RWPE2 (cell line): ENCODE measurements at regions not wholly inside any gene's neighbourhood (a gene's known extent, or its start where the extent isn't known, plus 50 kb on each side); places are given as distances from the start of the nearest gene placed in this dataset.

ENCODE experiments used
- ATAC-seq: fragments of 200-7000 bp; cut with Tn5 transposase; 3 replicates; pipeline ENCODE4 v1.9.1; 2021; ENCODE audit warnings: low read depth
- DNase-seq: peaks from one replicate; pipeline ENCODE4 v3.0.0-alpha.2; 2020; ENCODE audit warnings: low spot score
- H3K27ac ChIP-seq: fragments of 450-650 bp; 2 replicates; pipeline ENCODE4 v1.5.1; 2017; ENCODE audit warnings: mild to moderate bottlenecking; ENCODE audit not compliant: poor library complexity, severe bottlenecking
- H3K27me3 ChIP-seq: fragments of 250-450 bp; sonication (Bioruptor Pico); 2 replicates; pipeline ENCODE4 v1.5.1; 2021; ENCODE audit warnings: mild to moderate bottlenecking, moderate library complexity; ENCODE audit not compliant: insufficient read depth, poor library complexity, severe bottlenecking
- H3K36me3 ChIP-seq: fragments of 250-450 bp; sonication (Bioruptor Pico); 2 replicates; pipeline ENCODE4 v1.5.1; 2020; ENCODE audit warnings: low read depth, mild to moderate bottlenecking, moderate library complexity
- H3K4me1 ChIP-seq: fragments of 250-450 bp; sonication (Bioruptor Pico); 2 replicates; pipeline ENCODE4 v1.5.1; 2021; ENCODE audit warnings: mild to moderate bottlenecking, moderate library complexity; ENCODE audit not compliant: insufficient read depth, poor library complexity, severe bottlenecking
- H3K4me3 ChIP-seq: fragments of 250-450 bp; sonication (Bioruptor Pico); 2 replicates; pipeline ENCODE4 v1.5.1; 2021; ENCODE audit warnings: mild to moderate bottlenecking, moderate library complexity; ENCODE audit not compliant: severe bottlenecking
- H3K9me3 ChIP-seq: fragments of 250-450 bp; sonication (Bioruptor Pico); 2 replicates; pipeline ENCODE4 v1.5.1; 2021; ENCODE audit warnings: mild to moderate bottlenecking, moderate library complexity; ENCODE audit not compliant: severe bottlenecking
- CTCF ChIP-seq: fragments of 450-650 bp; IDR thresholded peaks from one replicate; pipeline ENCODE4 v1.5.1; 2017; ENCODE audit warnings: mild to moderate bottlenecking, moderate library complexity; ENCODE audit not compliant: poor library complexity, severe bottlenecking

DNA sequence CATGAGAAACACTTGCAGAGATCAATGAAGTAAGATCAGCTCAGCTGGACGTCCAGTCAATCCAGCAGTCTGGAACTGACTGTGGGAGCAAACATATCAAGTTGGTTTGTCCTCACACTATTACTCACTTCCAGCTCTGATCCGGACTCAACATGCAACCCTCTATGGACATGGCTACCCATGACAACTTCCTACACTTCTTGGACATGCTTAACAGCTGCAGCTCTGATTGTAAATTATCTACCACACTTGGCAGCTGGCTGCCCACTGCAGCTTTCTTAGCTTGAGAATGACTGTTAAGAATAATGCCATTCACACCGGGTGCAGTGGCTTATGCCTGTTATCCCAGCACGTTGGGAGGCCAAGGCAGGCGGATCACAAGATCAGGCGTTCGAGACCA lies 429.8 kb downstream of the EPHA4 start:
- Histone ChIP-seq H3K9me3 (no peaks in the 10 kb centered on the region), H3K27ac (no peak overlapping the region), H3K4me3 (no peak overlapping the region), H3K27me3 (no peaks in the 10 kb centered on the region), H3K4me1 (no peaks in the 10 kb centered on the region), H3K36me3 (no peaks in the 10 kb centered on the region)
- ATAC-seq (no peak), DNase-seq (no peak)
- no peak for TF ChIP-seq CTCF

DNA sequence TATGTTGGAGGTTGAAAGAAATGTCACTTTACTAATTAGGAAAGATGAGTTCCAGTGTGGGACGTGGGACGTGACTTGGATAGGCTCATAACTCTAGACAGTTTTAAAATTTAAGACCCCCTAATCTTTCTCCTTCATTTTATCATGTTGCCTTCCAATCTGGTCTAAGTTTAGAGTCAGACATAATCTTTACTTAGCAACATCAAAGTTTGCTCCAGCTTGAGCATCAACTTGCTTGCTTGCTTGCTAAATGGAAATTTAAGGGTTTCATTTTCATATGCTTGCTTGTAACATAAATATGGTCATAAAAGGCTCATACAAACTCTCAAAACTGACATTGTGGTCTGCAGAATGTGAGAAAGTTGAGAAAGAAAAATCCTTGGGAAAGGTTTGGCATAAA lies 428.9 kb downstream of the EPHA4 start:
- no peak for TF ChIP-seq CTCF
- H3K4me3 ChIP-seq, result no peak overlapping the region
- no peaks in the 10 kb centered on the region for H3K27me3 ChIP-seq
- no peaks in the 10 kb centered on the region for H3K9me3 ChIP-seq
- H3K27ac ChIP-seq, result no peak overlapping the region
- H3K4me1 ChIP-seq, result no peaks in the 10 kb centered on the region
- no peak for DNase-seq
- no peak for ATAC-seq
- H3K36me3 ChIP-seq, result no peaks in the 10 kb centered on the region

GRCh38 chr2:221144909-221145308 lies 427.2 kb downstream of the EPHA4 start:
- no peak for ATAC-seq
- Histone ChIP-seq H3K9me3 (no peaks in the 10 kb centered on the region), H3K27ac (no peak overlapping the region), H3K4me3 (no peak overlapping the region), H3K4me1 (no peaks in the 10 kb centered on the region), H3K36me3 (no peaks in the 10 kb centered on the region), H3K27me3 (no peaks in the 10 kb centered on the region)
- no peak for DNase-seq
- no peak for TF ChIP-seq CTCF

- no peak for TF ChIP-seq CTCF
- Histone ChIP-seq H3K4me3 (no peak overlapping the region), H3K27ac (no peak overlapping the region), H3K4me1 (no peaks in the 10 kb centered on the region), H3K27me3 (no peaks in the 10 kb centered on the region), H3K36me3 (no peaks in the 10 kb centered on the region), H3K9me3 (no peaks in the 10 kb centered on the region)
- ATAC-seq (no peak), DNase-seq (no peak)
Measured at GRCh38 chr2:221145396-221145795, 426.7 kb downstream of the EPHA4 start.

- DNase-seq, result no peak
- no peak overlapping the region for H3K27ac ChIP-seq
- H3K4me3 ChIP-seq, result no peak overlapping the region
- no peaks in the 10 kb centered on the region for H3K27me3 ChIP-seq
- H3K9me3 ChIP-seq, result no peaks in the 10 kb centered on the region
- no peaks in the 10 kb centered on the region for H3K36me3 ChIP-seq
- no peaks in the 10 kb centered on the region for H3K4me1 ChIP-seq
- ATAC-seq, result no peak
- TF ChIP-seq CTCF, result no peak
Measured at GRCh38 chr2:221153226-221153625, 418.9 kb downstream of the EPHA4 start.
